NB4 (cell line): ENCODE measurements at regions not wholly inside any gene's neighbourhood (a gene's known extent, or its start where the extent isn't known, plus 50 kb on each side); places are given as distances from the start of the nearest gene placed in this dataset.

Experiments
- DNase-seq: peaks from one replicate; pipeline ENCODE4 v3.0.0; 2010; ENCODE audit warnings: low read depth
- H3K4me3 ChIP-seq: one replicate; pipeline ENCODE4 v1.5.1; 2011; ENCODE audit warnings: mild to moderate bottlenecking, low read depth, low read length, moderate library complexity
- MAX ChIP-seq: IDR thresholded peaks from 2 replicates; pipeline ENCODE4 v1.6.1; 2011; ENCODE audit warnings: low read depth, low read length
- MYC ChIP-seq: IDR thresholded peaks from 2 replicates; pipeline ENCODE4 v1.6.1; 2011; ENCODE audit warnings: low read depth, low read length
- POLR2A ChIP-seq: IDR thresholded peaks from 2 replicates; pipeline ENCODE4 v1.6.1; 2011; ENCODE audit warnings: mild to moderate bottlenecking; ENCODE audit not compliant: insufficient read length; ENCODE audit errors: extremely low read depth
- TF ChIP-seq, protein P1 (sequence below): IDR thresholded peaks from one replicate; pipeline ENCODE4 v1.5.1; 2012; ENCODE audit warnings: low read depth, low read length

- DNase-seq: no peak
- no peak overlapping the region for H3K4me3 ChIP-seq
- TF ChIP-seq MYC (no peak), POLR2A (no peak), MAX (no peak)
- TF ChIP-seq, protein P1, sequence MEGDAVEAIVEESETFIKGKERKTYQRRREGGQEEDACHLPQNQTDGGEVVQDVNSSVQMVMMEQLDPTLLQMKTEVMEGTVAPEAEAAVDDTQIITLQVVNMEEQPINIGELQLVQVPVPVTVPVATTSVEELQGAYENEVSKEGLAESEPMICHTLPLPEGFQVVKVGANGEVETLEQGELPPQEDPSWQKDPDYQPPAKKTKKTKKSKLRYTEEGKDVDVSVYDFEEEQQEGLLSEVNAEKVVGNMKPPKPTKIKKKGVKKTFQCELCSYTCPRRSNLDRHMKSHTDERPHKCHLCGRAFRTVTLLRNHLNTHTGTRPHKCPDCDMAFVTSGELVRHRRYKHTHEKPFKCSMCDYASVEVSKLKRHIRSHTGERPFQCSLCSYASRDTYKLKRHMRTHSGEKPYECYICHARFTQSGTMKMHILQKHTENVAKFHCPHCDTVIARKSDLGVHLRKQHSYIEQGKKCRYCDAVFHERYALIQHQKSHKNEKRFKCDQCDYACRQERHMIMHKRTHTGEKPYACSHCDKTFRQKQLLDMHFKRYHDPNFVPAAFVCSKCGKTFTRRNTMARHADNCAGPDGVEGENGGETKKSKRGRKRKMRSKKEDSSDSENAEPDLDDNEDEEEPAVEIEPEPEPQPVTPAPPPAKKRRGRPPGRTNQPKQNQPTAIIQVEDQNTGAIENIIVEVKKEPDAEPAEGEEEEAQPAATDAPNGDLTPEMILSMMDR: no peak
Measured at GRCh38 chr10:113219446-113219845, 269.4 kb downstream of the TCF7L2 start.

- TF ChIP-seq MAX (no peak), POLR2A (no peak), MYC (no peak)
- TF ChIP-seq, protein P1: no peak
- no peak for DNase-seq
- H3K4me3 ChIP-seq: no peak overlapping the region
Measured at GRCh38 chr10:113221756-113222168, 271.7 kb downstream of the TCF7L2 start.

DNA sequence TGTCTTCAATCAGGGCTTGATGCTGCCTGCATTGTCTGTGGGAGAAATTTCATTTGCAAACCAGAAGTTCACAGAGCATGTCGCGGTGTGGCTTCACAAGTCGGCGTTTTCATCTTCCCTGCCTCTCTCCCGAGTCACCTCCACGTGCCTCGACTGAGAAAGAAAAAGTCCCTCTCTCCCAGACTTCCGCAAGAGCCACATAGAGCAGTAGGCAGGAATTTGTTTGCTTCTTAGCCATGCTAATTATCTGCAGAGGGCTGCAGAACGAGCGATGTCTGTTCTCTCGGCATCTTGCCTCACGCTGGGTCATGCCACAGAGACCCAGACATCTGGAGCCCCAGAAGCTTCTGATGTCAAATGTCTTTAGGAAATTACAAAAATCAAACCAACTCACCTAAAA is 272.2 kb downstream of the TCF7L2 start:
- no peak for TF ChIP-seq MAX
- TF ChIP-seq, protein P1: no peak
- no peak for TF ChIP-seq MYC
- no peak for TF ChIP-seq POLR2A
- H3K4me3 ChIP-seq: no peak overlapping the region
- no peak for DNase-seq

DNA sequence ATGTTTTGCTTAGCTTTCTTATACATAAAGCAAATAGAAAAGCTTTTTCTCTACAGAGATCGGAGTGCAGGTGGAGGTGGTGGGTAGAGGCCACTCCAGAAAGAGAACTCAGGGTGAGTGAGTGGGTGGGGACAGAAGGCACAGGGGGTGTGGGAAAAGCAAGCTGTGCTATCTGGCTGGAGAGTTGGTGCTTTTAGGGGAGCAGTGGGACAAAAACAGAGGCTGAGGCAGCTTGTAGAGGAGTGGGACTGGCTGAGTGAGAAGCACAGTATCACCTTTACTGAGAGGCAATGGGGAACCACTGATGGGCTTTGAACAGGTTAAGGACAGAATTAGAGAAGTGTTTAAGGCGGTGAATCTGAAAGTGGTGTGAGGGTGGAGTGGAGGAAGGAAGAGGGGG is 275.3 kb downstream of the TCF7L2 start:
- DNase-seq: no peak
- H3K4me3 ChIP-seq: no peak overlapping the region
- no peak for TF ChIP-seq POLR2A
- no peak for TF ChIP-seq MYC
- TF ChIP-seq, protein P1: no peak
- no peak for TF ChIP-seq MAX

GRCh38 chr10:113225903-113226302 is 275.9 kb downstream of the TCF7L2 start:
- TF ChIP-seq MAX (no peak), MYC (no peak), POLR2A (no peak)
- TF ChIP-seq, protein P1: no peak
- no peak overlapping the region for H3K4me3 ChIP-seq
- DNase-seq: no peak

GRCh38 chr10:113226399-113226798 is 276.4 kb downstream of the TCF7L2 start:
- DNase-seq: no peak
- H3K4me3 ChIP-seq: no peak overlapping the region
- no peak for TF ChIP-seq MYC
- TF ChIP-seq POLR2A: no peak
- TF ChIP-seq MAX: no peak
- TF ChIP-seq, protein P1: no peak
